Astrocyte (in vitro differentiated cells and primary cell): ENCODE measurements at regions not wholly inside any gene's neighbourhood (a gene's known extent, or its start where the extent isn't known, plus 50 kb on each side); places are given as distances from the start of the nearest gene placed in this dataset.

ENCODE experiments used
- DNase-seq: peaks from one replicate; pipeline ENCODE4 v3.0.0-alpha.2; 2010; ENCODE audit warnings: low read depth
- FAIRE-seq: peaks from 2 replicates; lab custom pipeline; 2011; peaks lifted over from hg19 to GRCh38; lab: Jason Lieb, UNC
- H2AFZ ChIP-seq: 2 replicates; pipeline ENCODE4 v1.6.0; 2012; ENCODE audit warnings: low read depth, low read length, inconsistent platforms
- H3K27ac ChIP-seq: 2 replicates; pipeline ENCODE4 v1.5.1; 2011; ENCODE audit warnings: low read depth, low read length, inconsistent platforms
- H3K27me3 ChIP-seq: 2 replicates; pipeline ENCODE4 v1.6.0; 2011; ENCODE audit warnings: low read length, inconsistent platforms; ENCODE audit not compliant: insufficient read depth
- H3K36me3 ChIP-seq: 2 replicates; pipeline ENCODE4 v1.5.1; 2011; ENCODE audit warnings: low read length, inconsistent platforms; ENCODE audit not compliant: insufficient read depth
- H3K4me1 ChIP-seq: 2 replicates; pipeline ENCODE4 v1.5.1; 2011; ENCODE audit warnings: low read length, inconsistent platforms; ENCODE audit not compliant: insufficient read depth
- H3K4me2 ChIP-seq: 2 replicates; pipeline ENCODE4 v1.6.0; 2012; ENCODE audit warnings: low read length, inconsistent platforms
- H3K4me3 ChIP-seq: 2 replicates; pipeline ENCODE4 v1.5.1; 2011; ENCODE audit warnings: low read depth, mild to moderate bottlenecking, low read length, inconsistent platforms; ENCODE audit not compliant: insufficient read depth
- H3K79me2 ChIP-seq: 2 replicates; pipeline ENCODE4 v1.6.0; 2012; ENCODE audit warnings: mild to moderate bottlenecking, low read length, inconsistent platforms; ENCODE audit not compliant: insufficient read depth
- H3K9ac ChIP-seq: 2 replicates; pipeline ENCODE4 v1.6.0; 2012; ENCODE audit warnings: mild to moderate bottlenecking, low read length, inconsistent platforms
- H3K9me3 ChIP-seq: 2 replicates; pipeline ENCODE4 v1.5.1; 2012; ENCODE audit warnings: low read depth, mild to moderate bottlenecking, low read length, inconsistent platforms; ENCODE audit not compliant: insufficient read depth
- H4K20me1 ChIP-seq: 2 replicates; pipeline ENCODE4 v1.6.0; 2012; ENCODE audit warnings: low read length, inconsistent platforms; ENCODE audit not compliant: insufficient read depth
- H3K27ac Mint-ChIP-seq: one replicate; pipeline ENCODE4 v1.8.0; 2021; ENCODE audit warnings: mild to moderate bottlenecking, mixed read lengths; ENCODE audit not compliant: unreplicated experiment
- H3K27me3 Mint-ChIP-seq: one replicate; pipeline ENCODE4 v1.8.0; 2021; ENCODE audit warnings: low read depth, mixed read lengths; ENCODE audit not compliant: unreplicated experiment
- H3K36me3 Mint-ChIP-seq: one replicate; pipeline ENCODE4 v1.8.0; 2021; ENCODE audit warnings: low read depth, mixed read lengths; ENCODE audit not compliant: unreplicated experiment
- H3K4me1 Mint-ChIP-seq: one replicate; pipeline ENCODE4 v1.8.0; 2021; ENCODE audit warnings: low read depth, mixed read lengths; ENCODE audit not compliant: unreplicated experiment
- H3K4me3 Mint-ChIP-seq: one replicate; pipeline ENCODE4 v1.8.0; 2021; ENCODE audit warnings: mild to moderate bottlenecking, moderate library complexity, mixed read lengths; ENCODE audit not compliant: unreplicated experiment
- H3K9me3 Mint-ChIP-seq: one replicate; pipeline ENCODE4 v1.8.0; 2021; ENCODE audit warnings: mild to moderate bottlenecking, mixed read lengths; ENCODE audit not compliant: unreplicated experiment
- EZH2 ChIP-seq: IDR thresholded peaks from 2 replicates; pipeline ENCODE4 v1.6.1; 2012; ENCODE audit warnings: mild to moderate bottlenecking, low read length, inconsistent platforms; ENCODE audit not compliant: insufficient read depth
- TF ChIP-seq, protein P1 (sequence below): IDR thresholded peaks from 2 replicates; pipeline ENCODE4 v1.5.1; 2011; ENCODE audit warnings: low read depth, mild to moderate bottlenecking, inconsistent platforms, low read length, moderate library complexity; ENCODE audit not compliant: insufficient read depth

DNA sequence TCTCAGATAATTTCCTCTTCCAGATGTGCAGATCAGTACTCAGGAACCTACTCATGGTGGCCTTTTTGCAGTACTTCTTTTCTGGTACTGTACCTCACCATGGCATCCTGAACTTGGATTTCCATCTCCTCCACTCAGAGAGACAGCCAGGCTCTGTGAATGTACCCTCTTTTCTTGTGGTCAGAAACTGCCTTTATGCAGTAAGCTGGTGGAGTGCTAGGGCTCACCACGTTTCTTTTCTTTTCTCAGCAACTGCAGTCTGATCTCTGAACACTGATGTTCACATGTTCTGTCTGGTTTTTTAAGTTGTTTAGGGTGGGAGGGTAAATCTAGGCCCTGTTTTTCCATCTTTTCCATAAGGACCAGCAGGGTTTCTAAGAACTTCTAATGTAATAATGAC is 99.8 kb upstream of the NRXN3 start:
- Mint-ChIP-seq H3K9me3 (no peaks in the 10 kb centered on the region), H3K4me3 (no peak overlapping the region), H3K4me1 (peaks cover 10% of the 10 kb centered on the region), H3K36me3 (no peaks in the 10 kb centered on the region), H3K27ac (no peak overlapping the region), H3K27me3 (peaks cover under 1% of the 10 kb centered on the region)
- Histone ChIP-seq H3K9me3 (no peaks in the 10 kb centered on the region), H2AFZ (no peak overlapping the region), H3K79me2 (no peaks in the 10 kb centered on the region), H4K20me1 (no peaks in the 10 kb centered on the region), H3K4me1 (no peaks in the 10 kb centered on the region), H3K4me2 (no peak overlapping the region), H3K27me3 (no peaks in the 10 kb centered on the region), H3K9ac (no peak overlapping the region), H3K4me3 (no peak overlapping the region), H3K36me3 (no peaks in the 10 kb centered on the region), H3K27ac (no peak overlapping the region)
- FAIRE-seq (no peak), DNase-seq (no peak)
- TF ChIP-seq, protein P1, sequence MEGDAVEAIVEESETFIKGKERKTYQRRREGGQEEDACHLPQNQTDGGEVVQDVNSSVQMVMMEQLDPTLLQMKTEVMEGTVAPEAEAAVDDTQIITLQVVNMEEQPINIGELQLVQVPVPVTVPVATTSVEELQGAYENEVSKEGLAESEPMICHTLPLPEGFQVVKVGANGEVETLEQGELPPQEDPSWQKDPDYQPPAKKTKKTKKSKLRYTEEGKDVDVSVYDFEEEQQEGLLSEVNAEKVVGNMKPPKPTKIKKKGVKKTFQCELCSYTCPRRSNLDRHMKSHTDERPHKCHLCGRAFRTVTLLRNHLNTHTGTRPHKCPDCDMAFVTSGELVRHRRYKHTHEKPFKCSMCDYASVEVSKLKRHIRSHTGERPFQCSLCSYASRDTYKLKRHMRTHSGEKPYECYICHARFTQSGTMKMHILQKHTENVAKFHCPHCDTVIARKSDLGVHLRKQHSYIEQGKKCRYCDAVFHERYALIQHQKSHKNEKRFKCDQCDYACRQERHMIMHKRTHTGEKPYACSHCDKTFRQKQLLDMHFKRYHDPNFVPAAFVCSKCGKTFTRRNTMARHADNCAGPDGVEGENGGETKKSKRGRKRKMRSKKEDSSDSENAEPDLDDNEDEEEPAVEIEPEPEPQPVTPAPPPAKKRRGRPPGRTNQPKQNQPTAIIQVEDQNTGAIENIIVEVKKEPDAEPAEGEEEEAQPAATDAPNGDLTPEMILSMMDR = no peak
- TF ChIP-seq EZH2 = no peak

DNA sequence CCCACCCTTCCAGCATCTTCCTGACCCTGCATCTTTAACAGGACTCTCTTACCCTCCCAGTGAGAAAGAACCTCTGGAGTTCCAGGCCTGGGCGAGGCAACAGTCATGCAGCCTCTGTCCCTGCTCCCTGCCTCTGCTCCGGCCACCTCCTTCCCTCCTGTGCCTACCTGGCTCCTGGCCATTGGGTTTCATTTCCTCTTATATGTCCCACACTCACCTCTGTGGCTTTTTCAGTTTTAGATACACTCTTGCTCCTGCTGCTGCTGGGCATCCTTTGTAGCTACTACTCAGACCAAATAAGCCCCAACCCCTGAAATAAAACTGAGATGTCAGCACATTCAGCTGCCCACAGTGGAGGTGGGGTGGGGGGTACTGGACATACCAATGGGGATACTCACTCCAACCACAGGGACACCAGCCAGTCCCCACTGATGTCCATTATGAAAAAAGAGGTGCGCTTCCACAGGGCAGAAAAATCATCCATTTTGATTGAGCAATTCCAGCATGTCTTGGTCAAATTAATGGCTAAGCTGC is 99.1 kb upstream of the NRXN3 start:
- H3K4me1 Mint-ChIP-seq = peaks cover 10% of the 10 kb centered on the region
- Histone ChIP-seq H3K9me3 (no peaks in the 10 kb centered on the region), H3K36me3 (no peaks in the 10 kb centered on the region), H3K27ac (no peak overlapping the region), H3K27me3 (no peaks in the 10 kb centered on the region), H3K4me2 (no peak overlapping the region), H3K4me1 (no peaks in the 10 kb centered on the region), H3K9ac (no peak overlapping the region), H3K4me3 (no peak overlapping the region), H4K20me1 (no peaks in the 10 kb centered on the region), H3K79me2 (no peaks in the 10 kb centered on the region), H2AFZ (no peak overlapping the region)
- H3K4me3 Mint-ChIP-seq = no peak overlapping the region
- H3K9me3 Mint-ChIP-seq = no peaks in the 10 kb centered on the region
- peaks cover 3% of the 10 kb centered on the region for H3K27me3 Mint-ChIP-seq
- no peaks in the 10 kb centered on the region for H3K36me3 Mint-ChIP-seq
- no peak for FAIRE-seq
- TF ChIP-seq, protein P1 = no peak
- no peak for TF ChIP-seq EZH2
- peak overlapping the region; percentile 16 for H3K27ac Mint-ChIP-seq
- DNase-seq = no peak

- H3K27me3 Mint-ChIP-seq = peaks cover 6% of the 10 kb centered on the region
- Histone ChIP-seq H3K4me2 (no peak overlapping the region), H3K36me3 (no peaks in the 10 kb centered on the region), H4K20me1 (no peaks in the 10 kb centered on the region), H3K79me2 (no peaks in the 10 kb centered on the region), H3K27me3 (no peaks in the 10 kb centered on the region), H2AFZ (no peak overlapping the region), H3K4me3 (no peak overlapping the region), H3K9me3 (no peaks in the 10 kb centered on the region), H3K9ac (no peak overlapping the region), H3K27ac (no peak overlapping the region), H3K4me1 (no peaks in the 10 kb centered on the region)
- no peak for TF ChIP-seq EZH2
- TF ChIP-seq, protein P1 = no peak
- FAIRE-seq = no peak
- DNase-seq = no peak
- H3K27ac Mint-ChIP-seq = no peak overlapping the region
- no peaks in the 10 kb centered on the region for H3K9me3 Mint-ChIP-seq
- H3K4me3 Mint-ChIP-seq = no peak overlapping the region
- H3K36me3 Mint-ChIP-seq = no peaks in the 10 kb centered on the region
- H3K4me1 Mint-ChIP-seq = peaks cover 10% of the 10 kb centered on the region
Measured at GRCh38 chr14:78073028-78073427, 97.1 kb upstream of the NRXN3 start.
